ENCODE measurements at regions not wholly inside any gene's neighbourhood (a gene's known extent, or its start where the extent isn't known, plus 50 kb on each side); places are given as distances from the start of the nearest gene placed in this dataset.

DNA sequence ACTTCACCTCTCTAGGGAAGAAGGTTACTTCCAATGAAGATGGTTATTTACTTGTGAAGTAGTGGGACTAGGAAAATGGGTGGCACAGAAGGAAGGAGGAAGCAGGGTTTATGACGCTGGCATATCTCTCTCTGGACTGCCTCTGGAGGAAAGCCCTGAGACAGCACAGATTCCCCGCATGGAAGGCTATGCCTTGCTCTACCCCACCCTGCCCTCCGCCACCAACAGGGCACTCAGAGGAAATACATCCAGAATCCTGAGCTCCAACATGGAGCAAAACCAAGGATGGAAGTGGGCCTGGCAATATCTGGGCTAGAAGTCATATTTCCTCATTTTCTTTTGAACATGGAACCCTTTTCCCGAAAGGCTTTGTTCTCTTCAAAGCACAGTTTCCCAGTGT, 346.9 kb downstream of the ZSWIM6 start:
- DNase-seq (no peak), ATAC-seq (ENCODE audit: insufficient read depth, low read depth) (no peak)
- no peaks in the 10 kb centered on the region for H4K20me1 ChIP-seq (ENCODE audit: insufficient read depth, low read length)
- H3K4me1 ChIP-seq (ENCODE audit: insufficient read depth, low read length), result no peaks in the 10 kb centered on the region
- no peak overlapping the region for H3K27ac ChIP-seq (ENCODE audit: low read length)
- no peaks in the 10 kb centered on the region for H3K27me3 ChIP-seq (ENCODE audit: insufficient read depth, low read length, poor library complexity)
- no peaks in the 10 kb centered on the region for H3K36me3 ChIP-seq (ENCODE audit: insufficient read depth, low read length)
- no peaks in the 10 kb centered on the region for H3K9me3 ChIP-seq (ENCODE audit: insufficient read depth, low read length, severe bottlenecking)
- no peak overlapping the region for H3K4me3 ChIP-seq (ENCODE audit: low read depth in 1 of 2, low read length in 2 of 2)
- no peak overlapping the region for H2AFZ ChIP-seq (ENCODE audit: low read depth, low read length)
- H3K4me2 ChIP-seq (ENCODE audit: insufficient read depth, low read length), result no peak overlapping the region
- no peaks in the 10 kb centered on the region for H3K79me2 ChIP-seq (ENCODE audit: insufficient read depth, low read length)
- no peak for TF ChIP-seq EZH2 (IDR thresholded peaks at IDR 0.05; ENCODE audit: borderline replicate concordance, low read depth, low read length, severe bottlenecking)
- TF ChIP-seq, protein P1, sequence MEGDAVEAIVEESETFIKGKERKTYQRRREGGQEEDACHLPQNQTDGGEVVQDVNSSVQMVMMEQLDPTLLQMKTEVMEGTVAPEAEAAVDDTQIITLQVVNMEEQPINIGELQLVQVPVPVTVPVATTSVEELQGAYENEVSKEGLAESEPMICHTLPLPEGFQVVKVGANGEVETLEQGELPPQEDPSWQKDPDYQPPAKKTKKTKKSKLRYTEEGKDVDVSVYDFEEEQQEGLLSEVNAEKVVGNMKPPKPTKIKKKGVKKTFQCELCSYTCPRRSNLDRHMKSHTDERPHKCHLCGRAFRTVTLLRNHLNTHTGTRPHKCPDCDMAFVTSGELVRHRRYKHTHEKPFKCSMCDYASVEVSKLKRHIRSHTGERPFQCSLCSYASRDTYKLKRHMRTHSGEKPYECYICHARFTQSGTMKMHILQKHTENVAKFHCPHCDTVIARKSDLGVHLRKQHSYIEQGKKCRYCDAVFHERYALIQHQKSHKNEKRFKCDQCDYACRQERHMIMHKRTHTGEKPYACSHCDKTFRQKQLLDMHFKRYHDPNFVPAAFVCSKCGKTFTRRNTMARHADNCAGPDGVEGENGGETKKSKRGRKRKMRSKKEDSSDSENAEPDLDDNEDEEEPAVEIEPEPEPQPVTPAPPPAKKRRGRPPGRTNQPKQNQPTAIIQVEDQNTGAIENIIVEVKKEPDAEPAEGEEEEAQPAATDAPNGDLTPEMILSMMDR (IDR thresholded peaks at IDR 0.05; ENCODE audit: borderline replicate concordance, extremely low read depth, low read length, poor library complexity, severe bottlenecking), result no peak
- no peak overlapping the region for H3K9ac ChIP-seq (ENCODE audit: low read depth, low read length)

DNA sequence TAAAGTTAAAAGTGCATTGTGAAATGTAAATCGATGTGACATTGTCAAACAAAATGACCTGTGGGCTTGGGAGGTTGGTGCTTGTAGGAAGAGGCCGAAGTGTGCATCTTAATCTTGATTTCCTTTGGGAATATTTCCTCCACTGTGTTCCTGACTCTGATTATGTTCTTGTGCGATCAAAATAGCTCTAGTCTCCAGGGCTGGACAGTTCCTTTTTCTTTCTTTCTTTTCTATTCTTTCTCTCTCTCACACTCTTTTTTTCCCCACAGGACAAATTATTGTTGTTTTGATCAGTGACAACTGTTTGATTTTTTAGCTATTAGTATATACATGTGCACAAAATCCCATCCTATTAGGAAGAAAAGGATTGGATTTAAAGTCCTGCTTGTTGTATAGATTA, 347.5 kb downstream of the ZSWIM6 start:
- no peaks in the 10 kb centered on the region for H3K4me1 ChIP-seq (ENCODE audit: insufficient read depth, low read length)
- H4K20me1 ChIP-seq (ENCODE audit: insufficient read depth, low read length), result no peaks in the 10 kb centered on the region
- H3K36me3 ChIP-seq (ENCODE audit: insufficient read depth, low read length), result no peaks in the 10 kb centered on the region
- no peak overlapping the region for H3K4me3 ChIP-seq (ENCODE audit: low read depth in 1 of 2, low read length in 2 of 2)
- no peaks in the 10 kb centered on the region for H3K27me3 ChIP-seq (ENCODE audit: insufficient read depth, low read length, poor library complexity)
- H3K9me3 ChIP-seq (ENCODE audit: insufficient read depth, low read length, severe bottlenecking), result no peaks in the 10 kb centered on the region
- H3K4me2 ChIP-seq (ENCODE audit: insufficient read depth, low read length), result no peak overlapping the region
- no peaks in the 10 kb centered on the region for H3K79me2 ChIP-seq (ENCODE audit: insufficient read depth, low read length)
- H2AFZ ChIP-seq (ENCODE audit: low read depth, low read length), result no peak overlapping the region
- TF ChIP-seq EZH2 (IDR thresholded peaks at IDR 0.05; ENCODE audit: borderline replicate concordance, low read depth, low read length, severe bottlenecking), result no peak
- TF ChIP-seq, protein P1 (IDR thresholded peaks at IDR 0.05; ENCODE audit: borderline replicate concordance, extremely low read depth, low read length, poor library complexity, severe bottlenecking), result no peak
- ATAC-seq (ENCODE audit: insufficient read depth, low read depth) (no peak), DNase-seq (no peak)
- no peak overlapping the region for H3K9ac ChIP-seq (ENCODE audit: low read depth, low read length)
- H3K27ac ChIP-seq (ENCODE audit: low read length), result no peak overlapping the region

GRCh38 chr5:61680247-61680646, 348.2 kb downstream of the ZSWIM6 start:
- no peak overlapping the region for H3K4me3 ChIP-seq (ENCODE audit: low read depth in 1 of 2, low read length in 2 of 2)
- H3K36me3 ChIP-seq (ENCODE audit: insufficient read depth, low read length), result no peaks in the 10 kb centered on the region
- TF ChIP-seq, protein P1 (IDR thresholded peaks at IDR 0.05; ENCODE audit: borderline replicate concordance, extremely low read depth, low read length, poor library complexity, severe bottlenecking), result no peak
- no peak for TF ChIP-seq EZH2 (IDR thresholded peaks at IDR 0.05; ENCODE audit: borderline replicate concordance, low read depth, low read length, severe bottlenecking)
- H4K20me1 ChIP-seq (ENCODE audit: insufficient read depth, low read length), result no peaks in the 10 kb centered on the region
- no peak for ATAC-seq (ENCODE audit: insufficient read depth, low read depth)
- H3K9ac ChIP-seq (ENCODE audit: low read depth, low read length), result no peak overlapping the region
- no peak for DNase-seq
- no peak overlapping the region for H2AFZ ChIP-seq (ENCODE audit: low read depth, low read length)
- no peaks in the 10 kb centered on the region for H3K27me3 ChIP-seq (ENCODE audit: insufficient read depth, low read length, poor library complexity)
- no peaks in the 10 kb centered on the region for H3K79me2 ChIP-seq (ENCODE audit: insufficient read depth, low read length)
- no peaks in the 10 kb centered on the region for H3K4me1 ChIP-seq (ENCODE audit: insufficient read depth, low read length)
- no peak overlapping the region for H3K27ac ChIP-seq (ENCODE audit: low read length)
- no peaks in the 10 kb centered on the region for H3K9me3 ChIP-seq (ENCODE audit: insufficient read depth, low read length, severe bottlenecking)
- H3K4me2 ChIP-seq (ENCODE audit: insufficient read depth, low read length), result no peak overlapping the region

- H3K4me2 ChIP-seq (ENCODE audit: insufficient read depth, low read length), result no peak overlapping the region
- H3K9ac ChIP-seq (ENCODE audit: low read depth, low read length), result no peak overlapping the region
- H3K79me2 ChIP-seq (ENCODE audit: insufficient read depth, low read length), result no peaks in the 10 kb centered on the region
- H3K4me3 ChIP-seq (ENCODE audit: low read depth in 1 of 2, low read length in 2 of 2), result no peak overlapping the region
- no peaks in the 10 kb centered on the region for H3K36me3 ChIP-seq (ENCODE audit: insufficient read depth, low read length)
- peaks cover 4% of the 10 kb centered on the region for H3K27me3 ChIP-seq (ENCODE audit: insufficient read depth, low read length, poor library complexity)
- no peaks in the 10 kb centered on the region for H3K4me1 ChIP-seq (ENCODE audit: insufficient read depth, low read length)
- DNase-seq, result no peak
- no peaks in the 10 kb centered on the region for H4K20me1 ChIP-seq (ENCODE audit: insufficient read depth, low read length)
- no peak overlapping the region for H2AFZ ChIP-seq (ENCODE audit: low read depth, low read length)
- no peak for ATAC-seq (ENCODE audit: insufficient read depth, low read depth)
- H3K27ac ChIP-seq (ENCODE audit: low read length), result no peak overlapping the region
- H3K9me3 ChIP-seq (ENCODE audit: insufficient read depth, low read length, severe bottlenecking), result no peaks in the 10 kb centered on the region
- TF ChIP-seq EZH2 (IDR thresholded peaks at IDR 0.05; ENCODE audit: borderline replicate concordance, low read depth, low read length, severe bottlenecking), result no peak
- TF ChIP-seq, protein P1 (IDR thresholded peaks at IDR 0.05; ENCODE audit: borderline replicate concordance, extremely low read depth, low read length, poor library complexity, severe bottlenecking), result no peak
These were observed 351.1 kb downstream of the ZSWIM6 start for GRCh38 chr5:61683148-61683547.
